ENCODE measurements at regions not wholly inside any gene's neighbourhood (a gene's known extent, or its start where the extent isn't known, plus 50 kb on each side); places are given as distances from the start of the nearest gene placed in this dataset.

DNA sequence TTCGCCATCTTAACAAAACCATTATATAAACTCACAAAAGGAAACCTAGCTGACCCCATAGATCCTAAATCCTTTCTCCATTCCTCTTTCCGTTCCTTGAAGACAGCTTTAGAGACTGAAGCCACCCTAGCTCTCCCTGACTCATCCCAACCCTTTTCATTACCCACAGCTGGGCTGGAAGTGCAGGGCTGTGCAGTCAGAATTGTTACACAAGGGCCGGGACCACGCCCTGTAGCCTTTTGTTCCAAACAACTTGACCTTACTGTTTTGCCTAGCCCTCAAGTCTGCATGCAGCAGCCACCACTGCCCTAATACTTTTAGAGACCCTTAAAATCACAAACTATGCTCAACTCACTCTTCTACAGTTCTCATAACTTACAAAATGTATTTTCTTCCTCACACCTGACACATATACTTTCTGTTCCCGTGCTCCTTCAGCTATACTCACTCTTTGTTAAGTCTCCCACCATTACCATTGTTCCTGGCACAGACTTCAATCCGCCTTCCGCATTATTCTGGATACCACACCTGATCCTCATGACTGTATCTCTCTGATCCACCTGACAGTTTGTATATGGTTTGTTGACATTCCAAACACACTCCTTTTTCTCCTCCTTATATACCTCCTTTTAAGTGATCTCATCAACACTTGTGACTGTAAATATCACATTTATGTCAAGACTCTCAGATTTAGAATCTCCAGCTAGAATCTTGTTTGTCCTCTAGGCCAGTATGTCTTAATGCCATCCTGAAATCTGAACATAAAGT lies 208.7 kb downstream of the KITLG start:
- no peak overlapping the region for H3K27ac ChIP-seq
- H3K27me3 ChIP-seq = no peaks in the 10 kb centered on the region
- no peaks in the 10 kb centered on the region for H3K4me1 ChIP-seq (ENCODE audit: insufficient read depth)
- intact Hi-C loops (cut with DNase I) = no loop called here
- H3K4me3 ChIP-seq = no peak overlapping the region
- H3K9me3 ChIP-seq = no peaks in the 10 kb centered on the region
- DNase-seq = no peak
- no peaks in the 10 kb centered on the region for H3K36me3 ChIP-seq
- WGBS, 3 donors = 93 to 94% (median 94%) methylated on average over 7 of the region's 7 CpGs
- TF ChIP-seq EP300 (IDR thresholded peaks at IDR 0.05) (no peak), POLR2A (IDR thresholded peaks at IDR 0.05) (no peak)
- TF ChIP-seq, protein P1, sequence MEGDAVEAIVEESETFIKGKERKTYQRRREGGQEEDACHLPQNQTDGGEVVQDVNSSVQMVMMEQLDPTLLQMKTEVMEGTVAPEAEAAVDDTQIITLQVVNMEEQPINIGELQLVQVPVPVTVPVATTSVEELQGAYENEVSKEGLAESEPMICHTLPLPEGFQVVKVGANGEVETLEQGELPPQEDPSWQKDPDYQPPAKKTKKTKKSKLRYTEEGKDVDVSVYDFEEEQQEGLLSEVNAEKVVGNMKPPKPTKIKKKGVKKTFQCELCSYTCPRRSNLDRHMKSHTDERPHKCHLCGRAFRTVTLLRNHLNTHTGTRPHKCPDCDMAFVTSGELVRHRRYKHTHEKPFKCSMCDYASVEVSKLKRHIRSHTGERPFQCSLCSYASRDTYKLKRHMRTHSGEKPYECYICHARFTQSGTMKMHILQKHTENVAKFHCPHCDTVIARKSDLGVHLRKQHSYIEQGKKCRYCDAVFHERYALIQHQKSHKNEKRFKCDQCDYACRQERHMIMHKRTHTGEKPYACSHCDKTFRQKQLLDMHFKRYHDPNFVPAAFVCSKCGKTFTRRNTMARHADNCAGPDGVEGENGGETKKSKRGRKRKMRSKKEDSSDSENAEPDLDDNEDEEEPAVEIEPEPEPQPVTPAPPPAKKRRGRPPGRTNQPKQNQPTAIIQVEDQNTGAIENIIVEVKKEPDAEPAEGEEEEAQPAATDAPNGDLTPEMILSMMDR (IDR thresholded peaks at IDR 0.05) = no peak

- WGBS, 3 donors = 95 to 99% (median 96%) methylated on average over 6 of the region's 6 CpGs
- no peak overlapping the region for H3K4me3 ChIP-seq
- intact Hi-C loops (cut with DNase I) = no loop called here
- no peak for DNase-seq
- no peaks in the 10 kb centered on the region for H3K4me1 ChIP-seq (ENCODE audit: insufficient read depth)
- H3K27ac ChIP-seq = no peak overlapping the region
- no peaks in the 10 kb centered on the region for H3K27me3 ChIP-seq
- TF ChIP-seq, protein P1 (IDR thresholded peaks at IDR 0.05) = no peak
- no peak for TF ChIP-seq POLR2A (IDR thresholded peaks at IDR 0.05)
- no peak for TF ChIP-seq EP300 (IDR thresholded peaks at IDR 0.05)
- H3K9me3 ChIP-seq = no peaks in the 10 kb centered on the region
- no peaks in the 10 kb centered on the region for H3K36me3 ChIP-seq
Measured at GRCh38 chr12:88375306-88376305, 204.7 kb downstream of the KITLG start.

GRCh38 chr12:88377973-88378372 lies 202.3 kb downstream of the KITLG start:
- intact Hi-C loops (cut with DNase I) = no loop called here
- Histone ChIP-seq H3K36me3 (no peaks in the 10 kb centered on the region), H3K4me1 (ENCODE audit: insufficient read depth) (no peaks in the 10 kb centered on the region), H3K9me3 (no peaks in the 10 kb centered on the region), H3K27ac (no peak overlapping the region), H3K27me3 (no peaks in the 10 kb centered on the region), H3K4me3 (no peak overlapping the region)
- no peak for DNase-seq
- TF ChIP-seq, protein P1 (IDR thresholded peaks at IDR 0.05) = no peak
- TF ChIP-seq POLR2A (IDR thresholded peaks at IDR 0.05) (no peak), EP300 (IDR thresholded peaks at IDR 0.05) (no peak)

- Histone ChIP-seq H3K27me3 (no peaks in the 10 kb centered on the region), H3K36me3 (no peaks in the 10 kb centered on the region), H3K4me1 (ENCODE audit: insufficient read depth) (no peaks in the 10 kb centered on the region), H3K4me3 (no peak overlapping the region), H3K9me3 (no peaks in the 10 kb centered on the region), H3K27ac (no peak overlapping the region)
- intact Hi-C loops (cut with DNase I) = no loop called here
- no peak for DNase-seq
- TF ChIP-seq, protein P1 (IDR thresholded peaks at IDR 0.05) = no peak
- TF ChIP-seq EP300 (IDR thresholded peaks at IDR 0.05) (no peak), POLR2A (IDR thresholded peaks at IDR 0.05) (no peak)
- WGBS, 3 donors = 83 to 91% (median 87%) methylated on average over 3 of the region's 3 CpGs
Measured at GRCh38 chr12:88381466-88381865, 198.8 kb downstream of the KITLG start.
